HAP-1 (cell line): ENCODE measurements at regions not wholly inside any gene's neighbourhood (a gene's known extent, or its start where the extent isn't known, plus 50 kb on each side); places are given as distances from the start of the nearest gene placed in this dataset.

Experiments
- DNase-seq, 2 experiments: peaks; one replicate each; pipeline ENCODE4 v3.0.0-alpha.2; 2016 to 2020; ENCODE audit warnings: low spot score in 2 of 2
- H3K27me3 ChIP-seq: fragments of 250-450 bp; sonication (Bioruptor Pico); 2 replicates; pipeline ENCODE4 v1.5.1; 2020; ENCODE audit warnings: low read depth, mild to moderate bottlenecking, moderate library complexity
- H3K36me3 ChIP-seq: fragments of 250-450 bp; sonication (Bioruptor Pico); replicated peaks from 2 replicates; pipeline ENCODE4 v1.5.1; 2020; ENCODE audit warnings: mild to moderate bottlenecking
- H3K4me1 ChIP-seq: fragments of 250-450 bp; sonication (Bioruptor Pico); 2 replicates; pipeline ENCODE4 v1.5.1; 2020; ENCODE audit warnings: mild to moderate bottlenecking
- H3K4me3 ChIP-seq: fragments of 250-450 bp; sonication (Bioruptor Pico); 2 replicates; pipeline ENCODE4 v1.5.1; 2020; ENCODE audit warnings: mild to moderate bottlenecking, moderate library complexity
- H3K9me3 ChIP-seq: fragments of 250-450 bp; sonication (Bioruptor Pico); 2 replicates; pipeline ENCODE4 v1.5.1; 2020; ENCODE audit warnings: mild to moderate bottlenecking, moderate library complexity
- in situ Hi-C: fragments of 300-500 bp; cut with MboI; formaldehyde crosslinking; loops from 3 replicates; pipeline ENCODE4 v1.14.3; 2020; ENCODE audit warnings: low sequenced_read_pairs, inconsistent platforms, mixed read lengths

GRCh38 chr2:223222397-223222796 lies 170.4 kb downstream of the KCNE4 start:
- no peaks in the 10 kb centered on the region for H3K4me1 ChIP-seq
- DNase-seq: no peak
- in situ Hi-C loops: no loop called here

GRCh38 chr2:223223156-223223555 lies 171.2 kb downstream of the KCNE4 start:
- Histone ChIP-seq H3K4me1 (no peaks in the 10 kb centered on the region), H3K27me3 (no peaks in the 10 kb centered on the region), H3K9me3 (no peaks in the 10 kb centered on the region), H3K4me3 (no peak overlapping the region), H3K36me3 (no peaks in the 10 kb centered on the region)
- in situ Hi-C loops: no loop called here
- DNase-seq: no peak

More at GRCh38 chr2:223222397-223222796, 170.4 kb downstream of the KCNE4 start:
- H3K4me3 ChIP-seq: no peak overlapping the region
- no peaks in the 10 kb centered on the region for H3K36me3 ChIP-seq
- no peaks in the 10 kb centered on the region for H3K27me3 ChIP-seq
- H3K9me3 ChIP-seq: no peaks in the 10 kb centered on the region

- H3K27me3 ChIP-seq: no peaks in the 10 kb centered on the region
- no peaks in the 10 kb centered on the region for H3K9me3 ChIP-seq
- in situ Hi-C loops: no loop called here
- H3K36me3 ChIP-seq: no peaks in the 10 kb centered on the region
- no peaks in the 10 kb centered on the region for H3K4me1 ChIP-seq
- DNase-seq: no peak
- no peak overlapping the region for H3K4me3 ChIP-seq
These were observed 173.3 kb downstream of the KCNE4 start for GRCh38 chr2:223225266-223225665.

GRCh38 chr2:223226264-223226663 lies 174.3 kb downstream of the KCNE4 start:
- in situ Hi-C loops: no loop called here

GRCh38 chr2:223227338-223227737 lies 175.3 kb downstream of the KCNE4 start:
- no peaks in the 10 kb centered on the region for H3K36me3 ChIP-seq
- no peaks in the 10 kb centered on the region for H3K4me1 ChIP-seq
- in situ Hi-C loops: no loop called here
- peaks cover 3% of the 10 kb centered on the region; the same call in 1 of the 2 replicates for H3K27me3 ChIP-seq
- no peak overlapping the region for H3K4me3 ChIP-seq
- H3K9me3 ChIP-seq: no peaks in the 10 kb centered on the region
- no peak for DNase-seq

More at GRCh38 chr2:223226264-223226663, 174.3 kb downstream of the KCNE4 start:
- H3K27me3 ChIP-seq: no peaks in the 10 kb centered on the region
- H3K4me1 ChIP-seq: no peaks in the 10 kb centered on the region
- no peak overlapping the region for H3K4me3 ChIP-seq
- H3K9me3 ChIP-seq: no peaks in the 10 kb centered on the region
- DNase-seq: no peak
- no peaks in the 10 kb centered on the region for H3K36me3 ChIP-seq

- no peak overlapping the region for H3K4me3 ChIP-seq
- H3K4me1 ChIP-seq: no peaks in the 10 kb centered on the region
- H3K36me3 ChIP-seq: no peaks in the 10 kb centered on the region
- in situ Hi-C loops: no loop called here
- no peak for DNase-seq
- H3K27me3 ChIP-seq: peaks cover 3% of the 10 kb centered on the region; the same call in 1 of the 2 replicates
- no peaks in the 10 kb centered on the region for H3K9me3 ChIP-seq
These were observed 176.9 kb downstream of the KCNE4 start for GRCh38 chr2:223228871-223229270.

GRCh38 chr2:223230352-223230751 lies 178.4 kb downstream of the KCNE4 start:
- DNase-seq: no peak
- no peaks in the 10 kb centered on the region for H3K36me3 ChIP-seq
- H3K27me3 ChIP-seq: peaks cover 3% of the 10 kb centered on the region; the same call in 1 of the 2 replicates
- H3K4me3 ChIP-seq: no peak overlapping the region
- H3K9me3 ChIP-seq: no peaks in the 10 kb centered on the region
- in situ Hi-C loops: no loop called here
- no peaks in the 10 kb centered on the region for H3K4me1 ChIP-seq

- no peaks in the 10 kb centered on the region for H3K4me1 ChIP-seq
- H3K4me3 ChIP-seq: no peak overlapping the region
- no peaks in the 10 kb centered on the region for H3K36me3 ChIP-seq
- peaks cover 3% of the 10 kb centered on the region; the same call in 1 of the 2 replicates for H3K27me3 ChIP-seq
- no peak for DNase-seq
- in situ Hi-C loops: no loop called here
- no peaks in the 10 kb centered on the region for H3K9me3 ChIP-seq
These were observed 180.3 kb downstream of the KCNE4 start for GRCh38 chr2:223232285-223232684.

GRCh38 chr2:223232896-223233295 lies 180.9 kb downstream of the KCNE4 start:
- H3K9me3 ChIP-seq: no peaks in the 10 kb centered on the region
- DNase-seq: no peak
- no peaks in the 10 kb centered on the region for H3K4me1 ChIP-seq
- in situ Hi-C loops: no loop called here
- H3K27me3 ChIP-seq: peaks cover 3% of the 10 kb centered on the region; the same call in 1 of the 2 replicates
- H3K36me3 ChIP-seq: no peaks in the 10 kb centered on the region
- no peak overlapping the region for H3K4me3 ChIP-seq

- no peak for DNase-seq
- H3K4me1 ChIP-seq: no peaks in the 10 kb centered on the region
- in situ Hi-C loops: no loop called here
- H3K4me3 ChIP-seq: no peak overlapping the region
- H3K9me3 ChIP-seq: no peaks in the 10 kb centered on the region
- H3K27me3 ChIP-seq: peaks cover 3% of the 10 kb centered on the region; the same call in 1 of the 2 replicates
- no peaks in the 10 kb centered on the region for H3K36me3 ChIP-seq
These were observed 184.0 kb downstream of the KCNE4 start for GRCh38 chr2:223235986-223236385.

GRCh38 chr2:223238301-223238700 lies 186.3 kb downstream of the KCNE4 start:
- Histone ChIP-seq H3K36me3 (no peaks in the 10 kb centered on the region), H3K9me3 (no peaks in the 10 kb centered on the region), H3K27me3 (no peaks in the 10 kb centered on the region), H3K4me1 (no peaks in the 10 kb centered on the region), H3K4me3 (no peak overlapping the region)
- in situ Hi-C loops: no loop called here
- DNase-seq: no peak

- no peaks in the 10 kb centered on the region for H3K27me3 ChIP-seq
- in situ Hi-C loops: no loop called here
- no peaks in the 10 kb centered on the region for H3K36me3 ChIP-seq
- no peak for DNase-seq
- H3K4me3 ChIP-seq: no peak overlapping the region
- H3K4me1 ChIP-seq: no peaks in the 10 kb centered on the region
- H3K9me3 ChIP-seq: no peaks in the 10 kb centered on the region
These were observed 191.2 kb downstream of the KCNE4 start for GRCh38 chr2:223243233-223243632.

- peak in 1 of 2 experiments; percentile 21 for DNase-seq
- H3K4me1 ChIP-seq: no peaks in the 10 kb centered on the region
- in situ Hi-C loops: no loop called here
- H3K27me3 ChIP-seq: no peaks in the 10 kb centered on the region
- no peaks in the 10 kb centered on the region for H3K9me3 ChIP-seq
- H3K36me3 ChIP-seq: no peaks in the 10 kb centered on the region
- H3K4me3 ChIP-seq: no peak overlapping the region
These were observed 195.1 kb downstream of the KCNE4 start for GRCh38 chr2:223247136-223247535.

- no peaks in the 10 kb centered on the region for H3K36me3 ChIP-seq
- no peak for DNase-seq
- H3K4me3 ChIP-seq: no peak overlapping the region
- H3K9me3 ChIP-seq: no peaks in the 10 kb centered on the region
- no peaks in the 10 kb centered on the region for H3K27me3 ChIP-seq
- in situ Hi-C loops: no loop called here
- no peaks in the 10 kb centered on the region for H3K4me1 ChIP-seq
These were observed 199.8 kb downstream of the KCNE4 start for GRCh38 chr2:223251656-223252229.

- H3K36me3 ChIP-seq: no peaks in the 10 kb centered on the region
- no peaks in the 10 kb centered on the region for H3K4me1 ChIP-seq
- in situ Hi-C loops: no loop called here
- no peak overlapping the region for H3K4me3 ChIP-seq
- no peaks in the 10 kb centered on the region for H3K27me3 ChIP-seq
- H3K9me3 ChIP-seq: no peaks in the 10 kb centered on the region
- DNase-seq: no peak
These were observed 208.7 kb downstream of the KCNE4 start for GRCh38 chr2:223260681-223261080.
